PFSK-1 (cell line): ENCODE measurements at regions not wholly inside any gene's neighbourhood (a gene's known extent, or its start where the extent isn't known, plus 50 kb on each side); places are given as distances from the start of the nearest gene placed in this dataset.

Experiments
- POLR2AphosphoS5 ChIP-seq: IDR thresholded peaks from 2 replicates; pipeline ENCODE4 v1.6.1; 2012; ENCODE audit warnings: low read depth, mild to moderate bottlenecking, control low read depth, low read length, moderate library complexity
- SIN3A ChIP-seq: IDR thresholded peaks from 2 replicates; pipeline ENCODE4 v1.6.1; 2012; ENCODE audit warnings: mild to moderate bottlenecking, low read length, moderate library complexity, borderline replicate concordance; ENCODE audit not compliant: insufficient read depth
- TAF1 ChIP-seq: IDR thresholded peaks from 2 replicates; pipeline ENCODE4 v1.6.1; 2012; ENCODE audit warnings: low read length, control low read depth, borderline replicate concordance; ENCODE audit not compliant: insufficient read depth
- TF ChIP-seq, protein P1 (sequence below), 2 experiments: IDR thresholded peaks; 2 replicates each; pipeline versions ENCODE4 v1.6.1 to v1.8.0; 2011 to 2012; ENCODE audit warnings: low read depth in 2 of 2, low read length in 2 of 2, control low read depth in 1 of 2, inconsistent platforms in 1 of 2, mild to moderate bottlenecking in 1 of 2, moderate library complexity in 1 of 2; ENCODE audit not compliant: insufficient read depth in 1 of 2

DNA sequence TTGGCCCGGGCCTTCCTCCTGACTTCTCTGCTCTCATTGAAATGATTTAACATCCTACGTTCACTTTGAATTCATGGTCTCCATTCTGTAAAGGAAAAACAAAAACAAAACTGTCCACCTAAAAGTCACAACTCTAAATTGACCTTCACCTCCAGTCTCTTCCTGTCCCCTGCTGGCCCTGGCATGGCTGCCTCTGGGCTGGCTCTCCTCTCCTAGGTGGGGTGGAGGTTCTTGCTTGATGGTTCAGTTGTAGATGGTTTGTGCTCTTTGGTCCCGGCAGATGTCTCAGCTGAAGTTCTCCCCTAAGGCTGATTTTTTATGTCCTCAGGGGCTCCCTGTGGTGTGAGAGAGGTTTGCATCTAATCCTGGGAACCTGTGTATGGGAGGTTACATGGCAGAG is 121.1 kb downstream of the ACKR3 start:
- TF ChIP-seq SIN3A (no peak), TAF1 (no peak), POLR2AphosphoS5 (no peak)
- TF ChIP-seq, protein P1, sequence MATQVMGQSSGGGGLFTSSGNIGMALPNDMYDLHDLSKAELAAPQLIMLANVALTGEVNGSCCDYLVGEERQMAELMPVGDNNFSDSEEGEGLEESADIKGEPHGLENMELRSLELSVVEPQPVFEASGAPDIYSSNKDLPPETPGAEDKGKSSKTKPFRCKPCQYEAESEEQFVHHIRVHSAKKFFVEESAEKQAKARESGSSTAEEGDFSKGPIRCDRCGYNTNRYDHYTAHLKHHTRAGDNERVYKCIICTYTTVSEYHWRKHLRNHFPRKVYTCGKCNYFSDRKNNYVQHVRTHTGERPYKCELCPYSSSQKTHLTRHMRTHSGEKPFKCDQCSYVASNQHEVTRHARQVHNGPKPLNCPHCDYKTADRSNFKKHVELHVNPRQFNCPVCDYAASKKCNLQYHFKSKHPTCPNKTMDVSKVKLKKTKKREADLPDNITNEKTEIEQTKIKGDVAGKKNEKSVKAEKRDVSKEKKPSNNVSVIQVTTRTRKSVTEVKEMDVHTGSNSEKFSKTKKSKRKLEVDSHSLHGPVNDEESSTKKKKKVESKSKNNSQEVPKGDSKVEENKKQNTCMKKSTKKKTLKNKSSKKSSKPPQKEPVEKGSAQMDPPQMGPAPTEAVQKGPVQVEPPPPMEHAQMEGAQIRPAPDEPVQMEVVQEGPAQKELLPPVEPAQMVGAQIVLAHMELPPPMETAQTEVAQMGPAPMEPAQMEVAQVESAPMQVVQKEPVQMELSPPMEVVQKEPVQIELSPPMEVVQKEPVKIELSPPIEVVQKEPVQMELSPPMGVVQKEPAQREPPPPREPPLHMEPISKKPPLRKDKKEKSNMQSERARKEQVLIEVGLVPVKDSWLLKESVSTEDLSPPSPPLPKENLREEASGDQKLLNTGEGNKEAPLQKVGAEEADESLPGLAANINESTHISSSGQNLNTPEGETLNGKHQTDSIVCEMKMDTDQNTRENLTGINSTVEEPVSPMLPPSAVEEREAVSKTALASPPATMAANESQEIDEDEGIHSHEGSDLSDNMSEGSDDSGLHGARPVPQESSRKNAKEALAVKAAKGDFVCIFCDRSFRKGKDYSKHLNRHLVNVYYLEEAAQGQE (IDR thresholded peaks at IDR 0.05; ENCODE audit: insufficient read depth in 1 of 2, low read depth in 2 of 2, low read length in 2 of 2), result no peak
